ENCODE measurements at regions not wholly inside any gene's neighbourhood (a gene's known extent, or its start where the extent isn't known, plus 50 kb on each side); places are given as distances from the start of the nearest gene placed in this dataset.

GRCh38 chr4:36758312-36759178, 477.1 kb downstream of the DTHD1 start:
- Histone ChIP-seq H3K36me3 (no peaks in the 10 kb centered on the region), H3K4me1 (no peaks in the 10 kb centered on the region), H3K27me3 (no peaks in the 10 kb centered on the region), H3K4me3 (no peak overlapping the region), H3K9me3 (no peaks in the 10 kb centered on the region), H3K27ac (no peak overlapping the region)
- WGBS, 2 donors, result 60 to 62% methylated on average over 9 of the region's 9 CpGs
- no peak for TF ChIP-seq CTCF (IDR thresholded peaks at IDR 0.05)
- ATAC-seq, result no peak
- no peak for DNase-seq
- intact Hi-C loops (cut with DNase I), result no loop called here
- FAIRE-seq, result no peak

DNA sequence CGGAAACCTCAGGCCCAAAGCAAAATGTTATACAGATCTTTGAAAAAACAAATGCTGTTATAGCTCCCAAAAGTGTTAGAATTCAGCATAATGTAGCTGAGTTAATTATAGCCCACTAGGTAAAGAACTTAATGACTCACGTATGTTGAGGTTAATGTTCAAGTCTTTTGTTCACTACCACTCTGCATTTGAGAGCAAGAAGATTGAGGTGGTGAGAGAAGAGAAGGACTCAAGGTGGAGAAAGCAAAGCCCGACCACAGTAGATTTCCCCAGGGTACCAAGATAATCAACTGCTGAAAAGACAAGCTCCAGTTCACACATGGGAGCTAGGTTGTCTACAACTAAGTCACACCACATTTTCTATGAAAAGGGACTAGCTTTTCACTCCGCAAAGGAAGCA, 480.2 kb downstream of the DTHD1 start:
- DNase-seq, result no peak
- WGBS, 2 donors, result 53 to 65% methylated on average over 4 of the region's 4 CpGs
- Histone ChIP-seq H3K9me3 (no peaks in the 10 kb centered on the region), H3K27me3 (no peaks in the 10 kb centered on the region), H3K36me3 (no peaks in the 10 kb centered on the region), H3K27ac (no peak overlapping the region), H3K4me1 (no peaks in the 10 kb centered on the region), H3K4me3 (no peak overlapping the region)
- intact Hi-C loops (cut with DNase I), result no loop called here
- no peak for FAIRE-seq
- no peak for TF ChIP-seq CTCF (IDR thresholded peaks at IDR 0.05)
- no peak for ATAC-seq

DNA sequence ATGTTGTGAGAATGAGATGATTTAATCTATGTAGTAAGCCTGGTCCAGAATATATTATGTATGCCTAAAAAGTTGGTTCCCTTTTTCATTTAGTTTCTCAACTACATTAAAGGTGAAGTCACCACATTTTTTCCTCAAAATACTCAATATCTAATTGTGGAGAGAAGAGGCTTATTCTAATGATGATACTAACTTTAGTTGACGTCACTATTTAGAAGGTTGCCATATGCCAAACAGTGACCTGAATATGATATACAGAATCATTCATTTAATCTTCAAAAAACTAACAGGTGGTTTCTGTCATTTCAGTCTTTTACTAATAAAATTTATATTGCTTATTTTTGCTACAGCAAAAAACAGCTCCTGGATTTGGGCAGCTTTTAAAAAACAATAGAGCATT, 480.7 kb upstream of the NWD2 start:
- Histone ChIP-seq H3K9me3 (no peaks in the 10 kb centered on the region), H3K27me3 (peaks cover 0 to 9% (median 0%) of the 10 kb centered on the region in 4 donors), H3K4me1 (no peaks in the 10 kb centered on the region), H3K27ac (no peak overlapping the region), H3K4me3 (no peak overlapping the region), H3K36me3 (no peaks in the 10 kb centered on the region)
- no peak for TF ChIP-seq CTCF (IDR thresholded peaks at IDR 0.05)
- ATAC-seq (no peak), FAIRE-seq (no peak), DNase-seq (no peak)
- WGBS, 2 donors, result 58 to 68% methylated on average over 1 of the region's 1 CpG
- intact Hi-C loops (cut with DNase I), result no loop called here

DNA sequence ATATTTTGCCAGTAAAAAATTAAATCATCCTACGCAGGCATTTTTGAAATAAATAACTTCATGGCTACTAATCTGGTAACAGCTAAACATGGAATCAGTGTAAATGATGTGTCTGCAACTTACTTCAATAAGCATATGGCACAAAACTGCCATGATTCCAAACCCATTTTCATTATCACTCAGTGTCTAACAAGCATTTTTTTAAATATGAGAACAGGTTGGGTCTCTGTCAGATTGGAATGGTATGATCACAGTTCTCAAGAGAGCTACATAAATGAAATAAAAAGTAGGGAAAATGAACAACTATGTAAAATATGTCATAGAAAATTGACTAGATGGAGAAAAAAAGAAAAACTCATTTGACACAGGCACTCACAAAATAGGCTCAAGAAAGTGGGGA, 476.9 kb upstream of the NWD2 start:
- peaks cover 0 to 9% (median 0%) of the 10 kb centered on the region in 4 donors for H3K27me3 ChIP-seq
- H3K27ac ChIP-seq, result no peak overlapping the region
- TF ChIP-seq CTCF (IDR thresholded peaks at IDR 0.05), result no peak
- H3K36me3 ChIP-seq, result no peaks in the 10 kb centered on the region
- no peak overlapping the region for H3K4me3 ChIP-seq
- DNase-seq (no peak), ATAC-seq (no peak), FAIRE-seq (no peak)
- intact Hi-C loops (cut with DNase I), result no loop called here
- no peaks in the 10 kb centered on the region for H3K4me1 ChIP-seq
- WGBS, 2 donors, result 40 to 55% methylated on average over 1 of the region's 1 CpG
- H3K9me3 ChIP-seq, result no peaks in the 10 kb centered on the region

DNA sequence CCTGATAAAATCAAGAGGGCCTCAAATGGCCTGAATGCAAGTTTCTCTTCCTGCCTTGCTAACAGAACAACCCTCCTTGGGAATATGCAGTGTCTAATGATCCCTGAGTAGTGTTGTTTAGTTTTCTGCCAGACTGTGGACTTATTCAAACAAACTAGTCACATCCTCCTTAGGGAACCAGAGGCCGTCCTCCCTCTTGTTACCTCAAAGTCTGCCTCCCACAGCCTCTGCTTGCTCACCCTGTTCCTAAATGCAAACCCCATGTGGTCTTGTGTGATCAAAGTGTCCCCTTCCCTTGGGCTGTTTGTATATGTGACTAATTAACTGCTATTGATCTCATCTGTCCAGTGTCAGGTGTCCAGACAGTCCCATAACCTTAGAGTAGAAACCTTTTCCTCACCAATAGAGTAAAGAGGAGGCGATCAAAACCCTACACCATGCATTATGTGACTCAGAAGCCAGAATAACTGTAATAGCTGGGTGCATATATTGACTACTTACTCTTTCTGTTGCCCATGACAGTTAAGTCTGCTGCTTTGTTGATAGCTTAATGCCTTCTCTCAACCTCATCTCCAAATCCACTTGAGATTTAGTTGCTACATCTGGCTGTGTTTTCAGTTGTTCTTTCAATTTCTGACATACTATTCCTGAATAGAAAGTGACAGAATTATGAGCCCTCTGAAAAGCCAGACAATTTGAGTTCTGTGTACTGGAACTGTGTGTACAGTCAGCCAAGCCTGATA, 473.0 kb upstream of the NWD2 start:
- ATAC-seq (no peak), FAIRE-seq (no peak), DNase-seq (no peak)
- 26 to 44% methylated on average over 2 of the region's 2 CpGs for WGBS, 2 donors
- H3K36me3 ChIP-seq, result no peaks in the 10 kb centered on the region
- intact Hi-C loops (cut with DNase I), result no loop called here
- no peaks in the 10 kb centered on the region for H3K4me1 ChIP-seq
- no peak overlapping the region for H3K27ac ChIP-seq
- H3K27me3 ChIP-seq, result peaks cover 0 to 9% (median 0%) of the 10 kb centered on the region in 4 donors
- TF ChIP-seq CTCF (IDR thresholded peaks at IDR 0.05), result no peak
- no peak overlapping the region for H3K4me3 ChIP-seq
- no peaks in the 10 kb centered on the region for H3K9me3 ChIP-seq
